Myocyte (in vitro differentiated cells): ENCODE measurements at regions not wholly inside any gene's neighbourhood (a gene's known extent, or its start where the extent isn't known, plus 50 kb on each side); places are given as distances from the start of the nearest gene placed in this dataset.
A peak's percentile ranks its signal among the peaks of the same experiment; 100 is the strongest.

Source experiments
- DNase-seq: peaks from one replicate; pipeline ENCODE4 v3.0.0-alpha.2; 2012; ENCODE audit warnings: low read depth

- peak; percentile 2 for DNase-seq
Observed at GRCh38 chr2:160868891-160869290, 291.3 kb upstream of the TANK start.

GRCh38 chr2:160869411-160869810 lies 290.8 kb upstream of the TANK start:
- peak; percentile 61 for DNase-seq

- peak; percentile 67 for DNase-seq
Observed at GRCh38 chr2:160870729-160871465, 289.3 kb upstream of the TANK start.

DNA sequence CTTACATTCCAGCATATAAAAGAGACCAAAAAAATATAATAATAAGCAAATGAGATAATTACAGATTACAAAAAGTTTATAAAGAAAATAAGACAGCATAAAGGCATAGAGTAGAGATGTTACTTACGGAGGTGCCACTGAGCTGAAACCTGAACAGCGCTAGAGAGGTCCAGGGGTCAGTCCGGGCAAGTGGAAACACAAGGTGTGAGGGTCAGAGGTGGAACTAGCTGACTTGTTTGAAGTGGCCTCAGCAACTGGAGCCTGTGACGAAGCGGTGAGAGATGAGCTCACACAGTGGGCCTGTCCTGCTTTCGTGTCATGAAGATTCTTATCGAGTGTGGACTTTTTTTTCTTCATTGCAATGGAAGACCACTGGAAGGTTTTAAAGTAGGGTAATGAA lies 288.3 kb upstream of the TANK start:
- DNase-seq, result no peak

DNA sequence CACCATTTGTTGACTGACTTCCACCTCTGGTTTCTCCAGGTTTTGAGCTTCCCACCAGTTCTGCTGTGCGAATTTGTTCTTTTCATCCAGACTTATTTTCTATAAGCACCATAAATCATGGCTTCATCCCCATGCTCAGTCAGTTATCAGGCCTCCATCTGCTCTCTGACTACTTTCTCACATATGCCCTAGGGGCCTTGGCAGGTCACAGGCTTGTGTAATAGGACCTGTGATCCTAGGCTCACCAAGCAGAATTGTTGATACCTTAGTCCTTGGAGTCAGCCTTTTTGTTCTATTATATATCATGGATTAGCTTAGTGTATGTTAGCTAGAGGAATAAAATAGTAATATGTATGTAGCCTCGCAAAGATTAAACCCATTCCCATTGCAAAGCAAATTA lies 284.2 kb upstream of the TANK start:
- no peak for DNase-seq

DNA sequence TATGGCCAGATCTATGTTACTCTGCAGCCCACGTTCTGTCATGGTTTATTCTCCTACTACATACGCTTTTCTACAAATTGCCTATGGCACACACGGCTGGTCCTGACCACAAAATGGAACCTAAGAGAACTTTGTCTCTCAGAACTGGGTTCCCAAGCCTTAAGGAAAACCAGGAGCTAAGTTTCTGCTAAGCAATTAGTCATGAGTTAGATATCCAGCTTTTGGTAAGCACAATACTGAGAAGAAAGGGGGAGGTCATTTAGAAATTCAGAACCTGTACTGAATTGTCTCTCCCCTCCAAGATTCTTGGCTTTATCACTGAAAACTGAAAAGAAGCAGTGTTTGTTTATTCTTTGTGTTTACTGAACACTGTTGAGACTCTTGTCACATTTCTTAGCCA lies 283.5 kb upstream of the TANK start:
- DNase-seq, result no peak

DNA sequence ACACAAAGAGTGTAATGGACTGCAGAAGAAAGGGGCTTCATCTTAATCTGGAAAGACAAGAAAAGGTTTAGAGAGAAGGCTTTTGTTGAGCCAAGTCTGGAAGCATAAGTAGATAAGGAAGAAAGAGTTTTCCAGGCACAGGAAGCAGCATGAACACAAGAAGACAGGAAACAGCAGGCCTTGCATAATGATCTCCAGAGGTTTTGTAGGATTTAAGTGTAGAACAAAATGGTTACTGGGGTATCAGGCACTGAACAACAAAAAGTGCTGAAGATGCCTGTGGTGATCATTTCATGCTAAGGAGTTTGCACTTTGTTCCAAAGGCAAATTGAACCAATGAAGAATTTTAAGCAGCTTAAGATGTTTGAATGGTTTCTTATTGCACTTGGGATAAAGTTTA lies 281.6 kb upstream of the TANK start:
- DNase-seq, result no peak

- no peak for DNase-seq
Observed at GRCh38 chr2:160882906-160883305, 277.3 kb upstream of the TANK start.

DNA sequence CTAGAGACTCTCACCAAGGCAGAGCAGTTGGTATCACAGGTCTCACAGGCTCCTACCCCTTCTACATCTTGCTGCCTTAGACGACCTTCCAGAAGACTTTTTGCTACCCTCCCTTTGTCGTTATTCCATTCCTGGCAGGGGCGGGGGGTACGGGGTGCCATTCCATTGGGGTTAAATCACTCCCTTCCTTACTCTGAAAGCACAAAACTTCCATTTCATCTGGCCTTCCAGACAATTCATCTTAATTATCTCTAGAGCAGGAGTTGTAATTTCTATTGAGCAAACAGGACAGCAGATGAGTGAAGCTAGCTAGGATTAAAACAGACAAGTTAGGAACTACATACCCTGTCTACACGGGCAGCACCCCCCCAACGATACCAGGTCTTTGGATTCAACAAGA lies 276.2 kb upstream of the TANK start:
- no peak for DNase-seq

- DNase-seq, result no peak
Observed at GRCh38 chr2:160889439-160890170, 270.6 kb upstream of the TANK start.

DNA sequence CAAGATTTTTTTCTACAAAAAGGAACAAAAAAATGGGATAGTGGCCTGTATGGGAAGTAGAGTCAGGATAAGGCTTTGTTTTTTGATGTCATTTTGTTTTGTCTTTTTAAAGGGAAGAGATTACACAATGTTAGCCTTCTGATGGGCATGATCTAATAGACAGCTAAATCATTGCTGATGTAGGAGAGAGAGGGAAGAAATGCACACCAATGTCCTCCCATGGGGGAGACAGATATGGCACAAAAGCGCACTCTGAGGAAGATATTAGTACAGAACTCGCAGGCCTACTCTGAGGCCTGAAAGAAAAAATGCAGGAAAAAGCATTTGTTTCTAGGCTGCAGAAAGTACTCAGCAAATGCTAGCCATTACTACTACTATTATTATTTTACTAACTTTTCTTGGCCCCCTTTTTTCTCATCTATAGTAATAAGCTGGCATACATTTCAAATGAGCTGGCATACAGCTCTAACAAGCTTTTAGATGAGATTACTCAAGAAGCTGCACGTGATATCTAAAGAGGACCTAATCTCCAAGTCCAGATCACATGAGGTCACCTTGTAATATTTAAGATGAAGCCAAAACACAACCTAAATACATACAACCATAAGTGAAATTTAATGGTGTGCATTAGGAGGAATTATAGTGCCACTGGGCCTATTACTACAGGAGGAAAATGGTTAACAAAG lies 269.4 kb upstream of the TANK start:
- DNase-seq, result no peak

- DNase-seq, result no peak
Observed at GRCh38 chr2:160891353-160891740, 268.9 kb upstream of the TANK start.

DNA sequence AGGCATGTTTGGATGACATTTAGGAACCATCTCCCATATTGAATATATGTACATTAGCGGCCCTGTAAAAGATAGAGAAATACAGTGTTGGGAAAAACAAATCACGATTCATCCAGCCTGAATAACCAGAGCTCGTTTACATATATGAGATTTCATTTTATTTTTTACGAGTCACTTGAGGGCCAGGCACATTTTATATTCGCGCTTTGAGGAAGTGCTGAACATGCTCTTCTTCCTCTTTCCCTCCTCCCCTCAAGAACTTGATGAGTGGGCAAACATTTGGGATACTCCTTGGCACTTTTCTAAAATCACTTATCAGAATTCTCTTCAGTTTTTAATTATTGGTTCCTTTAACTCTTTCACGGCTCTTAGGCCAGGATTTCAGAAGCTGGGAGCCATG lies 268.0 kb upstream of the TANK start:
- DNase-seq, result no peak

DNA sequence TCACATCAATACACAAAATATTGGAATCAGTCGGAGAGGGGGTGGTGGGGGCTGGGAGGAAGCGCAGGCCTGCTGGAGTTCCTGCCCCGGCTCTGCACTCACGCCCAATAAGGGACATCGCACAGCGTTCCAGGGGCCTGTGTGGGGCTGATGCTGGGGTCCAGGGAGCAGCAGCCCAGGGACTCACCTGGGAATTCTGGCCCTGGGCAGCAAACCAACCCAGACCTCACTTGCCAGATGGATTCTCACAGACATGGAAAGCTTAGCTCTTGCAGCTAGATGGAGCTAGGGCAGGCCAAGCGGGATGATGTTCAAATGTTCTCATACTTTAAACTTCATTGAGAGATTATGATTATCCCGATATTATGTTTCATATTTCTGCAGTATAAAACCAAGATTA lies 266.6 kb upstream of the TANK start:
- DNase-seq, result no peak

DNA sequence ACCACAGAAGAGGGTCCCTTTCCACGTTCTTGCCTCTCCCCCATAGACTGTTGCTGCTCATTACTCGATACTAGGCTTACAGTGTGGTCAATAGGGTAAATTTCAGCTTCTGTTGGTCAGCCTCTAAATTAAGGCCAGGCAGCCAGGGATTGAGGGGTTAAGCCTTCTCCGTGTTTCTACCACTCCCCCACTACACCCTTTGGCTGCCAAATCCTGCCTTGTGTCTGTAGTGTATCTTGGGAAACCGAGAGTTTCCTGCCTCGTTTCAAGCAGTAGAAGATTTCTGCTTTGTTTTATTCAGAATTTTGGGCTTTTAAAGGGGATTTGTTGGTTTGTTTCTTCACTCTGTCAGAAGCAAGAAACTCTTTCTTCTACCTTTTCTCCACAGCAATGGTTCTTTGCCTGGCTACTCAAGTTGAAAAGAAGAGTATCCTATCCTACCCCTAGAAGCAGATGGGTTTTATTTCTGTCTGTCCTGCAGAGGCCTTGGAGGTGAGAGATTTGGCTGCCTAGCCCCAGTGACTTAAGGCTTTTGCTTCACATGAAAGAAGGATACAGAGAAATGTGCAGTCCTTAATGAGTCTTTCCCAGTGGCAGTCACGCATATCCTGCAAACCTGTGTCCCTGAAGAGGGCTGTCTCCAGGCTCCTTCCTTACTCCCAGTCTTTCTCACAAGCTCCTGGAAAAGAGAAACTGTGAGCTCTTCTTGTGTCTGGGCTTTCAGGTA lies 261.5 kb upstream of the TANK start:
- no peak for DNase-seq

GRCh38 chr2:160901613-160902012 lies 258.6 kb upstream of the TANK start:
- DNase-seq, result no peak

- DNase-seq, result no peak
Observed at GRCh38 chr2:160905862-160906261, 254.4 kb upstream of the TANK start.

DNA sequence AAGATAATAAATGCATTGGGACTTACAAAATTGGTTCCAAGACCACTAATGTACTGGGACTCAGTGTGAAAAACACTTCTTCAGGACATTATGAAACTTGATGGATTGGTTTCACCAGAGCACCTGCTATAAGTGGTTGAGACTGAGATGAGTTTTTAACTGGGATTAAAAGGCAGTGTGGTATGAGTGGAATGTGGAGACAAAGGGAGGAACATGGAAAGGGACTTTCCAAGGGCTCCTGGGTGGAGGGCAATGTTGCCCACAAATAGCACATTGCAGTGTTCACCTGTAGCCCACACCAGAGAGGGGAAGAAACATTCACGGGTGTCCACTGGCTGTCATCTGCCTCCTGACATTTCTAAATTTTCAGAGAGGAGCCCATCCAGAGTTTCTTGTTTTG lies 253.3 kb upstream of the TANK start:
- peak; percentile 78 for DNase-seq

DNA sequence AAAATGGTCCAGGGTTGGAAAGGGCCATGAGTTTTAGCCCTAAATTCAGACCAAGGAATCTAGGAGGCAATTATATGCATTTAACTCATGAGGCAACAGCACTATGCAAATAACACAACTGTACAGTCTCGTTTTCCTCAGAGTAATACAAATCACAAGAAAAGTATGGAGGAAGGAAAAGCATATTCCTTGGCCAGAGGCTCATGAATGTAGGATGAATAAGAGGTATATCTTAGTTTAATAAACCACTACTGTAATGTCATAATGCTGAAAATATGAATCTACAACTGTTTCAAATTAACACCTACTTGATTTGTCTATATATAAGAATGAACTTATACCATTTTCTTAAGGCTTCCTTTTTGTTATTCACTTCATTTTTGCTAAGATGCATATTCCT lies 252.5 kb upstream of the TANK start:
- no peak for DNase-seq

- no peak for DNase-seq
Observed at GRCh38 chr2:160908157-160908556, 252.1 kb upstream of the TANK start.

DNA sequence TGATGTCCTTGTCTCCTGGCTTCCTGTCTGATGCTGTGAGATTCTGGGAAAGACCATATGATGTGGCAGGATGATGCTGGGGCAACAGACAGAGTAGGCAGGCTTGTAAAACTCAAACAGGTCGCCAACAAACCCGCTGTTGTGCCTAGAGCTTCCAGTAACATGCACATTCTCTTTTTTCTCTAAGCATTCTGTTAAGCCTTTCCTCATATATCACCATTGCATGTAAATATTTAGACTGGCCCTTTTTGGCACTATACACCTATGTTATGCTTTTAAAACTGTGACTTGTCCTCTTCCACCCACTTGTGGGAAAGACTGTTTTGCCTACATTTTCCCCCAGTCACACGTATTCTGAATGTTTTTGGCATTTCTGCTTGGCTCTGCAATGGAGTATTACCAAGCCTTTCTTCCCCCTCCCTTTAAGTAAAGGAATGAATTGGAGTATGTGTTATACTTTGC lies 250.4 kb upstream of the TANK start:
- DNase-seq, result no peak

DNA sequence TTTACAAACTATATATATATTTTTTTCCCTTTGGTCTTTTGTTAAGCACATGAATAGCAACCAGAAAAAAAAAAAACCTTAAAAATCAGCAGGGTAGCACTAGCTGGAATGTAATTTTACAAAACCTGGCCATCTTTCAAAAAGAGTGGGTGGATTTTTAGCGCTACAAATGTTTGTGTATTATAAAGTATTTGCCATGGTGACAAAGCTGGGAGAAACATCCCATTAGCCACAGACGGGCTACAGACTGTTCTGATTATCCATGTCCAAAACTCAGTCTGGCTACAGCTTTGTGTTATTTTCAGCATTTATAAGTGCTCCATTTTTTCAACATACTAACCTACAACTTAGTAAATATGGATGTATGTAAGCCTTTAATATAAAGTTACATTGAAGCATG lies 249.5 kb upstream of the TANK start:
- peak; percentile 69 for DNase-seq
